H9 (cell line): ENCODE measurements at regions not wholly inside any gene's neighbourhood (a gene's known extent, or its start where the extent isn't known, plus 50 kb on each side); places are given as distances from the start of the nearest gene placed in this dataset.

Source experiments
- DNase-seq: peaks from one replicate; pipeline ENCODE4 v3.0.0-alpha.2; 2017
- H2AFZ ChIP-seq: one replicate; pipeline ENCODE4 v1.6.1; 2013; ENCODE audit warnings: mild to moderate bottlenecking, low read length, control low read depth, moderate library complexity
- H2AK5ac ChIP-seq: 2 replicates; pipeline ENCODE4 v1.6.1; 2013; ENCODE audit warnings: low read length, control low read depth, mixed read lengths; ENCODE audit not compliant: insufficient read length
- H2BK120ac ChIP-seq: one replicate; pipeline ENCODE4 v1.6.1; 2013; ENCODE audit warnings: low read depth, mild to moderate bottlenecking, low read length, control low read depth, inconsistent platforms; ENCODE audit not compliant: poor library complexity, severe bottlenecking
- H2BK12ac ChIP-seq: 2 replicates; pipeline ENCODE4 v1.6.1; 2013; ENCODE audit warnings: low read length, control low read depth, mixed read lengths, low read depth; ENCODE audit not compliant: insufficient read length
- H2BK15ac ChIP-seq: 2 replicates; pipeline ENCODE4 v1.6.1; 2013; ENCODE audit warnings: low read depth, low read length, control low read depth
- H2BK20ac ChIP-seq: one replicate; pipeline ENCODE4 v1.6.1; 2013; ENCODE audit warnings: low read depth, mild to moderate bottlenecking, low read length, control low read depth, inconsistent platforms; ENCODE audit not compliant: poor library complexity, severe bottlenecking
- H2BK5ac ChIP-seq: 2 replicates; pipeline ENCODE4 v1.6.1; 2013; ENCODE audit warnings: low read length, control low read depth, mixed read lengths; ENCODE audit not compliant: insufficient read length
- H3K14ac ChIP-seq: 2 replicates; pipeline ENCODE4 v1.6.1; 2013; ENCODE audit warnings: low read length, control low read depth; ENCODE audit not compliant: insufficient read depth
- H3K18ac ChIP-seq: 2 replicates; pipeline ENCODE4 v1.6.1; 2013; ENCODE audit warnings: low read depth, mild to moderate bottlenecking, mixed read lengths, low read length, control low read depth; ENCODE audit not compliant: insufficient read length
- H3K23ac ChIP-seq: 2 replicates; pipeline ENCODE4 v1.6.1; 2013; ENCODE audit warnings: low read length, control low read depth, mixed read lengths, low read depth; ENCODE audit not compliant: insufficient read length
- H3K23me2 ChIP-seq: 2 replicates; pipeline ENCODE4 v1.6.1; 2013; ENCODE audit warnings: low read depth, mild to moderate bottlenecking, mixed read lengths, low read length, control low read depth; ENCODE audit not compliant: insufficient read length, poor library complexity, severe bottlenecking
- H3K27ac ChIP-seq: 2 replicates; pipeline ENCODE4 v1.5.1; 2013; ENCODE audit warnings: low read length, control low read depth, mixed read lengths, low read depth; ENCODE audit not compliant: insufficient read length
- H3K27me3 ChIP-seq: 2 replicates; pipeline ENCODE4 v1.6.1; 2013; ENCODE audit warnings: low read length, control low read depth, inconsistent platforms; ENCODE audit not compliant: insufficient read depth
- H3K4ac ChIP-seq: 2 replicates; pipeline ENCODE4 v1.6.1; 2013; ENCODE audit warnings: low read depth, mild to moderate bottlenecking, control low read depth, inconsistent platforms, low read length, moderate library complexity
- H3K4me1 ChIP-seq: 2 replicates; pipeline ENCODE4 v1.6.1; 2013; ENCODE audit warnings: low read length, control low read depth, inconsistent platforms; ENCODE audit not compliant: insufficient read depth
- H3K4me2 ChIP-seq: 2 replicates; pipeline ENCODE4 v1.6.1; 2013; ENCODE audit warnings: low read length, control low read depth, mixed read lengths; ENCODE audit not compliant: insufficient read length, insufficient read depth
- H3K56ac ChIP-seq: 2 replicates; pipeline ENCODE4 v1.6.1; 2013; ENCODE audit warnings: low read depth, mild to moderate bottlenecking, mixed read lengths, low read length, control low read depth; ENCODE audit not compliant: insufficient read length
- H3K79me1 ChIP-seq: 2 replicates; pipeline ENCODE4 v1.6.1; 2013; ENCODE audit warnings: low read depth, mild to moderate bottlenecking, moderate library complexity, low read length, control low read depth, inconsistent platforms; ENCODE audit not compliant: insufficient read depth, poor library complexity, severe bottlenecking
- H3K79me2 ChIP-seq: 2 replicates; pipeline ENCODE4 v1.6.1; 2013; ENCODE audit warnings: low read length, control low read depth, inconsistent platforms; ENCODE audit not compliant: insufficient read depth
- H3K9ac ChIP-seq: 2 replicates; pipeline ENCODE4 v1.6.1; 2013; ENCODE audit warnings: low read length, control low read depth, mixed read lengths; ENCODE audit not compliant: insufficient read length; ENCODE audit errors: extremely low read depth
- H3K9me3 ChIP-seq: one replicate; pipeline ENCODE4 v1.6.1; 2013; ENCODE audit warnings: low read depth, low read length, inconsistent platforms; ENCODE audit not compliant: control insufficient read depth
- H3T11ph ChIP-seq: one replicate; pipeline ENCODE4 v1.6.1; 2013; ENCODE audit warnings: mild to moderate bottlenecking, low read length, control low read depth, inconsistent platforms
- H4K20me1 ChIP-seq: one replicate; pipeline ENCODE4 v1.6.1; 2013; ENCODE audit not compliant: control insufficient read depth, insufficient read length, insufficient read depth
- H4K5ac ChIP-seq: 2 replicates; pipeline ENCODE4 v1.6.1; 2013; ENCODE audit warnings: low read depth, mild to moderate bottlenecking, mixed read lengths, low read length, control low read depth; ENCODE audit not compliant: insufficient read length
- H4K8ac ChIP-seq: replicated peaks from 2 replicates; pipeline ENCODE4 v1.6.1; 2013; ENCODE audit warnings: low read length, control low read depth, mixed read lengths, low read depth; ENCODE audit not compliant: insufficient read length
- H4K91ac ChIP-seq: 2 replicates; pipeline ENCODE4 v1.6.1; 2013; ENCODE audit warnings: low read depth, mild to moderate bottlenecking, moderate library complexity, mixed read lengths, low read length, control low read depth; ENCODE audit not compliant: insufficient read length
- H3K27ac Mint-ChIP-seq, 3 experiments: 2 replicates in 2 of 3; 3 replicates in 1 of 3; pipeline ENCODE4 v1.8.0; 2020 to 2021; ENCODE audit warnings: mixed read lengths in 3 of 3, mild to moderate bottlenecking in 1 of 3, moderate library complexity in 1 of 3
- H3K27me3 Mint-ChIP-seq: 2 replicates; pipeline ENCODE4 v1.8.0; 2021; ENCODE audit warnings: low read depth, mild to moderate bottlenecking, moderate library complexity, mixed read lengths
- H3K36me3 Mint-ChIP-seq, 3 experiments: 2 replicates in 2 of 3; 3 replicates in 1 of 3; pipeline ENCODE4 v1.8.0; 2020 to 2021; ENCODE audit warnings: low read depth in 3 of 3, mixed read lengths in 3 of 3; ENCODE audit not compliant: insufficient read depth in 1 of 3
- H3K4me1 Mint-ChIP-seq, 2 experiments: 2 replicates each; pipeline ENCODE4 v1.8.0; 2020; ENCODE audit warnings: mixed read lengths in 2 of 2
- H3K4me3 Mint-ChIP-seq, 2 experiments: 2 replicates in 1 of 2; 3 replicates in 1 of 2; pipeline ENCODE4 v1.8.0; 2020 to 2021; ENCODE audit warnings: mild to moderate bottlenecking in 2 of 2, mixed read lengths in 2 of 2, moderate library complexity in 1 of 2
- H3K9me3 Mint-ChIP-seq, 2 experiments: 2 replicates in 1 of 2; 3 replicates in 1 of 2; pipeline ENCODE4 v1.8.0; 2020; ENCODE audit warnings: mild to moderate bottlenecking in 2 of 2, mixed read lengths in 2 of 2, moderate library complexity in 1 of 2
- CTCF ChIP-seq: fragments of 200-600 bp; sonication (generic); conservative IDR thresholded peaks from 3 replicates; pipeline ENCODE4 v1.8.0; 2021; ENCODE audit warnings: antibody characterized with exemption, mild to moderate bottlenecking
- WGBS: extraction: QIAGEN DNeasy Blood & Tissue Kit; methylation state at CpG from one replicate; pipeline ENCODE4 v1.1.7; 2013; ENCODE audit warnings: missing lambda C conversion rate, low lambda C conversion rate, mixed read lengths; ENCODE audit not compliant: insufficient read length; ENCODE audit errors: extremely low coverage; 5-methylcytosine and 5-hydroxymethylcytosine counted together

- Mint-ChIP-seq H3K4me3 (no peak overlapping the region), H3K27me3 (no peaks in the 10 kb centered on the region; the same call in 1 of the 2 replicates), H3K27ac (peak overlapping the region in 2 of 3 experiments; percentile 36 to 75; a peak in 2 of 7 replicates), H3K4me1 (peaks cover 32 to 38% of the 10 kb centered on the region in 2 experiments), H3K36me3 (no peaks in the 10 kb centered on the region), H3K9me3 (no peaks in the 10 kb centered on the region; a peak in 1 of 5 replicates)
- no peak overlapping the region for H3K14ac ChIP-seq
- no peak overlapping the region for H3K4ac ChIP-seq
- no peak for TF ChIP-seq CTCF
- no peak overlapping the region for H3K23ac ChIP-seq
- H2BK120ac ChIP-seq = no peak overlapping the region
- no peak overlapping the region for H3K4me2 ChIP-seq
- no peak overlapping the region for H2AK5ac ChIP-seq
- no peak overlapping the region for H3K27ac ChIP-seq
- H3K27me3 ChIP-seq = no peaks in the 10 kb centered on the region
- no peak overlapping the region for H3K56ac ChIP-seq
- WGBS = no CpG with 5 or more reads among the region's 1 CpG
- no peak overlapping the region for H2BK12ac ChIP-seq
- H3K18ac ChIP-seq = no peak overlapping the region
- no peaks in the 10 kb centered on the region for H3K79me1 ChIP-seq
- peaks cover 7% of the 10 kb centered on the region; the same call in 1 of the 2 replicates for H3K4me1 ChIP-seq
- no peak overlapping the region for H4K5ac ChIP-seq
- H3K9ac ChIP-seq = no peak overlapping the region
- 0 out of 2 replicates have a peak, but pooled peaks cover 2% of the 10 kb centered on the region for H3K79me2 ChIP-seq
- no peak overlapping the region for H4K91ac ChIP-seq
- H3T11ph ChIP-seq = no peak overlapping the region
- H3K9me3 ChIP-seq = no peaks in the 10 kb centered on the region
- H4K20me1 ChIP-seq = no peaks in the 10 kb centered on the region
- no peak for DNase-seq
- no peak overlapping the region for H2BK20ac ChIP-seq
- no peak overlapping the region for H2BK5ac ChIP-seq
- no peak overlapping the region for H4K8ac ChIP-seq
- H3K23me2 ChIP-seq = no peaks in the 10 kb centered on the region
- H2BK15ac ChIP-seq = no peak overlapping the region
- H2AFZ ChIP-seq = no peak overlapping the region
These were observed 169.3 kb downstream of the KTN1 start for GRCh38 chr14:55749201-55749812.
